ENCODE measurements at regions not wholly inside any gene's neighbourhood (a gene's known extent, or its start where the extent isn't known, plus 50 kb on each side); places are given as distances from the start of the nearest gene placed in this dataset.

- TF ChIP-seq, protein P1, sequence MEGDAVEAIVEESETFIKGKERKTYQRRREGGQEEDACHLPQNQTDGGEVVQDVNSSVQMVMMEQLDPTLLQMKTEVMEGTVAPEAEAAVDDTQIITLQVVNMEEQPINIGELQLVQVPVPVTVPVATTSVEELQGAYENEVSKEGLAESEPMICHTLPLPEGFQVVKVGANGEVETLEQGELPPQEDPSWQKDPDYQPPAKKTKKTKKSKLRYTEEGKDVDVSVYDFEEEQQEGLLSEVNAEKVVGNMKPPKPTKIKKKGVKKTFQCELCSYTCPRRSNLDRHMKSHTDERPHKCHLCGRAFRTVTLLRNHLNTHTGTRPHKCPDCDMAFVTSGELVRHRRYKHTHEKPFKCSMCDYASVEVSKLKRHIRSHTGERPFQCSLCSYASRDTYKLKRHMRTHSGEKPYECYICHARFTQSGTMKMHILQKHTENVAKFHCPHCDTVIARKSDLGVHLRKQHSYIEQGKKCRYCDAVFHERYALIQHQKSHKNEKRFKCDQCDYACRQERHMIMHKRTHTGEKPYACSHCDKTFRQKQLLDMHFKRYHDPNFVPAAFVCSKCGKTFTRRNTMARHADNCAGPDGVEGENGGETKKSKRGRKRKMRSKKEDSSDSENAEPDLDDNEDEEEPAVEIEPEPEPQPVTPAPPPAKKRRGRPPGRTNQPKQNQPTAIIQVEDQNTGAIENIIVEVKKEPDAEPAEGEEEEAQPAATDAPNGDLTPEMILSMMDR (conservative IDR thresholded peaks at IDR 0.05): no peak
- no peak for TF ChIP-seq ZFX (IDR thresholded peaks at IDR 0.05)
Observed at GRCh38 chr21:16588433-16588860, 858.7 kb downstream of the USP25 start.

Data from C4-2B (cell line).